Activated T-cell treated with anti-CD3 and anti-CD28 coated beads, Interleukin-2, amount 50 U/mL, for 24 hours (primary cell): ENCODE measurements at regions not wholly inside any gene's neighbourhood (a gene's known extent, or its start where the extent isn't known, plus 50 kb on each side); places are given as distances from the start of the nearest gene placed in this dataset.

Experiments used
- DNase-seq: peaks from one replicate; pipeline ENCODE4 v3.0.0-alpha.2; 2020
- H3K27ac Mint-ChIP-seq: 2 replicates; pipeline ENCODE4 v1.8.0; 2020; ENCODE audit warnings: mild to moderate bottlenecking, mixed read lengths
- H3K27me3 Mint-ChIP-seq: 2 replicates; pipeline ENCODE4 v1.8.0; 2020; ENCODE audit warnings: mixed read lengths
- H3K36me3 Mint-ChIP-seq: 2 replicates; pipeline ENCODE4 v1.8.0; 2020; ENCODE audit warnings: low read depth, mixed read lengths
- H3K4me1 Mint-ChIP-seq: 2 replicates; pipeline ENCODE4 v1.8.0; 2020; ENCODE audit warnings: low read depth, mixed read lengths
- H3K4me3 Mint-ChIP-seq: 2 replicates; pipeline ENCODE4 v1.8.0; 2020; ENCODE audit warnings: mild to moderate bottlenecking, moderate library complexity, mixed read lengths
- H3K9me3 Mint-ChIP-seq: 2 replicates; pipeline ENCODE4 v1.8.0; 2020; ENCODE audit warnings: mixed read lengths

GRCh38 chr7:128164061-128164954 is 76.8 kb upstream of the LEP start:
- DNase-seq, result no peak
- H3K36me3 Mint-ChIP-seq, result no peaks in the 10 kb centered on the region
- H3K27ac Mint-ChIP-seq, result no peak overlapping the region
- no peaks in the 10 kb centered on the region for H3K9me3 Mint-ChIP-seq
- peaks cover 16% of the 10 kb centered on the region for H3K4me1 Mint-ChIP-seq
- peaks cover 77% of the 10 kb centered on the region for H3K27me3 Mint-ChIP-seq
- no peak overlapping the region for H3K4me3 Mint-ChIP-seq

GRCh38 chr7:128164955-128165670 is 76.0 kb upstream of the LEP start:
- DNase-seq, result no peak
- H3K27me3 Mint-ChIP-seq, result peaks cover 82% of the 10 kb centered on the region
- peaks cover 16% of the 10 kb centered on the region for H3K4me1 Mint-ChIP-seq
- H3K9me3 Mint-ChIP-seq, result no peaks in the 10 kb centered on the region
- no peaks in the 10 kb centered on the region for H3K36me3 Mint-ChIP-seq
- no peak overlapping the region for H3K4me3 Mint-ChIP-seq
- no peak overlapping the region for H3K27ac Mint-ChIP-seq

- Mint-ChIP-seq H3K4me3 (peak overlapping the region; percentile 74), H3K27me3 (peaks cover 84% of the 10 kb centered on the region), H3K4me1 (peaks cover 16% of the 10 kb centered on the region), H3K36me3 (no peaks in the 10 kb centered on the region), H3K27ac (no peak overlapping the region), H3K9me3 (no peaks in the 10 kb centered on the region)
- no peak for DNase-seq
Observed at GRCh38 chr7:128165927-128166420, 75.1 kb upstream of the LEP start.

- Mint-ChIP-seq H3K9me3 (no peaks in the 10 kb centered on the region), H3K4me1 (peaks cover 16% of the 10 kb centered on the region), H3K27me3 (peaks cover 84% of the 10 kb centered on the region), H3K4me3 (peak overlapping the region; percentile 74), H3K27ac (no peak overlapping the region), H3K36me3 (no peaks in the 10 kb centered on the region)
- DNase-seq, result peak; percentile 56
Observed at GRCh38 chr7:128166603-128167041, 74.5 kb upstream of the LEP start.

- Mint-ChIP-seq H3K9me3 (no peaks in the 10 kb centered on the region), H3K27me3 (peaks cover 82% of the 10 kb centered on the region), H3K4me1 (peaks cover 16% of the 10 kb centered on the region), H3K4me3 (peak overlapping the region; percentile 74), H3K27ac (no peak overlapping the region), H3K36me3 (no peaks in the 10 kb centered on the region)
- peak; percentile 39 for DNase-seq
Observed at GRCh38 chr7:128167042-128167701, 73.9 kb upstream of the LEP start.

GRCh38 chr7:128167791-128168666 is 73.0 kb upstream of the LEP start:
- Mint-ChIP-seq H3K27ac (no peak overlapping the region), H3K36me3 (no peaks in the 10 kb centered on the region), H3K9me3 (no peaks in the 10 kb centered on the region), H3K27me3 (peaks cover 74% of the 10 kb centered on the region), H3K4me3 (peak overlapping the region; percentile 46), H3K4me1 (peaks cover 16% of the 10 kb centered on the region)
- peak; percentile 41 for DNase-seq

GRCh38 chr7:128168667-128169210 is 72.3 kb upstream of the LEP start:
- Mint-ChIP-seq H3K36me3 (no peaks in the 10 kb centered on the region), H3K4me3 (peak overlapping the region; percentile 46), H3K9me3 (no peaks in the 10 kb centered on the region), H3K27ac (no peak overlapping the region), H3K4me1 (peaks cover 16% of the 10 kb centered on the region), H3K27me3 (peaks cover 67% of the 10 kb centered on the region)
- DNase-seq, result peak; percentile 38

GRCh38 chr7:128170461-128170860 is 70.6 kb upstream of the LEP start:
- Mint-ChIP-seq H3K36me3 (no peaks in the 10 kb centered on the region), H3K4me3 (no peak overlapping the region), H3K4me1 (peaks cover 13% of the 10 kb centered on the region), H3K9me3 (no peaks in the 10 kb centered on the region), H3K27me3 (peaks cover 64% of the 10 kb centered on the region), H3K27ac (no peak overlapping the region)
- no peak for DNase-seq

GRCh38 chr7:128171342-128171918 is 69.6 kb upstream of the LEP start:
- H3K4me1 Mint-ChIP-seq, result peaks cover 13% of the 10 kb centered on the region
- no peak overlapping the region for H3K27ac Mint-ChIP-seq
- no peak overlapping the region for H3K4me3 Mint-ChIP-seq
- no peaks in the 10 kb centered on the region for H3K36me3 Mint-ChIP-seq
- peaks cover 55% of the 10 kb centered on the region for H3K27me3 Mint-ChIP-seq
- H3K9me3 Mint-ChIP-seq, result no peaks in the 10 kb centered on the region
- DNase-seq, result no peak

- Mint-ChIP-seq H3K4me3 (no peak overlapping the region), H3K36me3 (no peaks in the 10 kb centered on the region), H3K9me3 (no peaks in the 10 kb centered on the region), H3K27me3 (peaks cover 56% of the 10 kb centered on the region), H3K27ac (no peak overlapping the region), H3K4me1 (peaks cover 9% of the 10 kb centered on the region)
- DNase-seq, result no peak
Observed at GRCh38 chr7:128172151-128172550, 68.9 kb upstream of the LEP start.

GRCh38 chr7:128172963-128173362 is 68.1 kb upstream of the LEP start:
- no peak overlapping the region for H3K4me3 Mint-ChIP-seq
- H3K4me1 Mint-ChIP-seq, result peaks cover 6% of the 10 kb centered on the region
- no peaks in the 10 kb centered on the region for H3K9me3 Mint-ChIP-seq
- H3K27me3 Mint-ChIP-seq, result peaks cover 58% of the 10 kb centered on the region
- no peak for DNase-seq
- no peaks in the 10 kb centered on the region for H3K36me3 Mint-ChIP-seq
- no peak overlapping the region for H3K27ac Mint-ChIP-seq

GRCh38 chr7:128174386-128174785 is 66.7 kb upstream of the LEP start:
- Mint-ChIP-seq H3K4me1 (no peaks in the 10 kb centered on the region), H3K9me3 (no peaks in the 10 kb centered on the region), H3K4me3 (no peak overlapping the region), H3K27me3 (peaks cover 54% of the 10 kb centered on the region), H3K27ac (no peak overlapping the region), H3K36me3 (no peaks in the 10 kb centered on the region)
- no peak for DNase-seq

GRCh38 chr7:128176696-128177095 is 64.4 kb upstream of the LEP start:
- H3K4me1 Mint-ChIP-seq, result no peaks in the 10 kb centered on the region
- no peak overlapping the region for H3K4me3 Mint-ChIP-seq
- peaks cover 44% of the 10 kb centered on the region for H3K27me3 Mint-ChIP-seq
- no peak overlapping the region for H3K27ac Mint-ChIP-seq
- no peak for DNase-seq
- H3K9me3 Mint-ChIP-seq, result no peaks in the 10 kb centered on the region
- no peaks in the 10 kb centered on the region for H3K36me3 Mint-ChIP-seq
